ENCODE measurements at regions not wholly inside any gene's neighbourhood (a gene's known extent, or its start where the extent isn't known, plus 50 kb on each side); places are given as distances from the start of the nearest gene placed in this dataset.

GRCh38 chr4:125042041-125042440 is 272.7 kb upstream of the FAT4 start:
- no TSS peak for BruUV-seq (replicated peaks)
- Histone ChIP-seq H2AFZ (no peak overlapping the region), H3K4me2 (no peak overlapping the region), H4K20me1 (ENCODE audit: insufficient read depth) (no peaks in the 10 kb centered on the region), H3K79me2 (ENCODE audit: low read depth) (no peaks in the 10 kb centered on the region), H3K4me1 (replicated peaks; ENCODE audit: insufficient read depth) (no peaks in the 10 kb centered on the region), H3F3A (ENCODE audit: insufficient read depth, low read depth) (no peaks in the 10 kb centered on the region), H3K4me3 (no peak overlapping the region), H3K27ac (no peak overlapping the region), H3K9me2 (ENCODE audit: insufficient read depth) (0 out of 2 replicates have a peak, but pooled peaks cover 6% of the 10 kb centered on the region), H3K36me3 (ENCODE audit: low read depth) (no peaks in the 10 kb centered on the region), H3K27me3 (ENCODE audit: insufficient read depth, low read depth) (no peaks in the 10 kb centered on the region), H3K9me3 (ENCODE audit: insufficient read depth, low read depth) (no peaks in the 10 kb centered on the region)
- POLR2A ChIA-PET (ENCODE audit: unreplicated experiment) = interaction anchor here (0.6 kb wide), 1 partner anchor 10 kb away, joined by 5 read pairs; no protein-coding TSS in a partner anchor
- TF ChIP-seq CTCF (conservative IDR thresholded peaks at IDR 0.05) (no peak), EZH2 (IDR thresholded peaks at IDR 0.05; ENCODE audit: low read depth) (no peak)
- intact Hi-C loops (cut with micrococcal nuclease; ENCODE audit: unreplicated experiment) = no loop called here
- DNase-seq = no peak
- CTCF ChIA-PET = no interaction called here

GRCh38 chr4:125041372-125041930 is 273.3 kb upstream of the FAT4 start:
- Histone ChIP-seq H3K79me2 (ENCODE audit: low read depth) (no peaks in the 10 kb centered on the region), H3K9me2 (ENCODE audit: insufficient read depth) (0 out of 2 replicates have a peak, but pooled peaks cover 6% of the 10 kb centered on the region), H2AFZ (no peak overlapping the region), H3K4me3 (no peak overlapping the region), H3K4me2 (no peak overlapping the region), H3K27ac (no peak overlapping the region), H3K27me3 (ENCODE audit: insufficient read depth, low read depth) (no peaks in the 10 kb centered on the region), H3K4me1 (replicated peaks; ENCODE audit: insufficient read depth) (no peaks in the 10 kb centered on the region), H4K20me1 (ENCODE audit: insufficient read depth) (no peaks in the 10 kb centered on the region), H3K36me3 (ENCODE audit: low read depth) (no peaks in the 10 kb centered on the region), H3K9me3 (ENCODE audit: insufficient read depth, low read depth) (no peaks in the 10 kb centered on the region), H3F3A (ENCODE audit: insufficient read depth, low read depth) (no peaks in the 10 kb centered on the region)
- ChIA-PET CTCF (no interaction called here), POLR2A (ENCODE audit: unreplicated experiment) (no interaction called here)
- BruUV-seq (replicated peaks) = no TSS peak
- TF ChIP-seq CTCF (conservative IDR thresholded peaks at IDR 0.05) (no peak), EZH2 (IDR thresholded peaks at IDR 0.05; ENCODE audit: low read depth) (no peak)
- DNase-seq = no peak
- intact Hi-C loops (cut with micrococcal nuclease; ENCODE audit: unreplicated experiment) = no loop called here

GRCh38 chr4:125039550-125039949 is 275.2 kb upstream of the FAT4 start:
- H3K4me2 ChIP-seq = no peak overlapping the region
- ChIA-PET POLR2A (ENCODE audit: unreplicated experiment) (no interaction called here), CTCF (no interaction called here)
- H3K9me3 ChIP-seq (ENCODE audit: insufficient read depth, low read depth) = no peaks in the 10 kb centered on the region
- no TSS peak for BruUV-seq (replicated peaks)
- H3K27me3 ChIP-seq (ENCODE audit: insufficient read depth, low read depth) = no peaks in the 10 kb centered on the region
- no peak for DNase-seq
- no peaks in the 10 kb centered on the region for H3F3A ChIP-seq (ENCODE audit: insufficient read depth, low read depth)
- H2AFZ ChIP-seq = no peak overlapping the region
- H3K4me1 ChIP-seq (replicated peaks; ENCODE audit: insufficient read depth) = no peaks in the 10 kb centered on the region
- H3K27ac ChIP-seq = no peak overlapping the region
- TF ChIP-seq CTCF (conservative IDR thresholded peaks at IDR 0.05) (0 out of 2 replicates have a peak, but pooled peaks have one; percentile 1), EZH2 (IDR thresholded peaks at IDR 0.05; ENCODE audit: low read depth) (no peak)
- H3K4me3 ChIP-seq = no peak overlapping the region
- no peaks in the 10 kb centered on the region for H3K79me2 ChIP-seq (ENCODE audit: low read depth)
- intact Hi-C loops (cut with micrococcal nuclease; ENCODE audit: unreplicated experiment) = no loop called here
- no peaks in the 10 kb centered on the region for H4K20me1 ChIP-seq (ENCODE audit: insufficient read depth)
- 0 out of 2 replicates have a peak, but pooled peaks cover 6% of the 10 kb centered on the region for H3K9me2 ChIP-seq (ENCODE audit: insufficient read depth)
- no peaks in the 10 kb centered on the region for H3K36me3 ChIP-seq (ENCODE audit: low read depth)
